Esophagus muscularis mucosa (tissue), 4 donors: ENCODE measurements at regions not wholly inside any gene's neighbourhood (a gene's known extent, or its start where the extent isn't known, plus 50 kb on each side); places are given as distances from the start of the nearest gene placed in this dataset.

Source experiments
- DNase-seq: peaks from one replicate; pipeline ENCODE4 v3.0.0-alpha.2; 2017; ENCODE audit errors: extremely low spot score
- H3K27ac ChIP-seq, 4 donors: fragments of 200-600 bp; sonication (generic); replicated peaks in 1 of 4; 1 replicate in 3 of 4; 2 replicates in 1 of 4; pipeline ENCODE4 v1.5.1; 2016 to 2019; ENCODE audit warnings: mild to moderate bottlenecking in 1 of 4
- H3K27me3 ChIP-seq, 4 donors: fragments of 200-600 bp; sonication (generic); one replicate each; pipeline versions ENCODE4 v1.5.1 to v1.6.0; 2016 to 2019
- H3K36me3 ChIP-seq, 4 donors: fragments of 200-600 bp; sonication (generic); one replicate each; pipeline ENCODE4 v1.5.1; 2016 to 2019
- H3K4me1 ChIP-seq, 4 donors: fragments of 200-600 bp; sonication (generic); one replicate each; pipeline ENCODE4 v1.5.1; 2016 to 2019
- H3K4me3 ChIP-seq, 4 donors: fragments of 200-600 bp; sonication (generic); 1 replicate in 2 of 4; 2 replicates in 2 of 4; pipeline ENCODE4 v1.5.1; 2016 to 2019; ENCODE audit warnings: mild to moderate bottlenecking in 4 of 4, moderate library complexity in 1 of 4
- H3K9me3 ChIP-seq, 4 donors: fragments of 200-600 bp; sonication (generic); 1 replicate in 3 of 4; 2 replicates in 1 of 4; pipeline ENCODE4 v1.5.1; 2016 to 2019
- CTCF ChIP-seq, 3 experiments: fragments of 200-600 bp in 2 of 3; fragments of 450-650 bp in 1 of 3; sonication (generic) in 2 of 3; IDR thresholded peaks; one replicate each; pipeline ENCODE4 v1.5.1; 2017 to 2019; ENCODE audit warnings: antibody characterized with exemption in 3 of 3, mild to moderate bottlenecking in 2 of 3, moderate library complexity in 1 of 3
- EP300 ChIP-seq: sonication (generic); formaldehyde crosslinking; IDR thresholded peaks from one replicate; pipeline ENCODE4 v1.6.1; 2017; ENCODE audit warnings: antibody characterized with exemption
- POLR2A ChIP-seq: fragments of 450-650 bp; IDR thresholded peaks from one replicate; pipeline ENCODE4 v1.6.1; 2017; ENCODE audit warnings: antibody characterized with exemption, moderate library complexity, mild to moderate bottlenecking, low read depth
- POLR2AphosphoS5 ChIP-seq, 2 donors: sonication (generic); formaldehyde crosslinking; IDR thresholded peaks; one replicate each; pipeline ENCODE4 v1.6.1; 2017; ENCODE audit warnings: antibody characterized with exemption in 2 of 2
- whole genome bisulfite sequencing: methylation state at CpG from one replicate; pipeline ENCODE4 v1.1.5; 2018; 5-methylcytosine and 5-hydroxymethylcytosine counted together
- intact Hi-C: fragments of 100-400 bp; cut with DNase I; formaldehyde crosslinking; loops from one replicate; pipeline ENCODE4 v1.15.1; 2023

- intact Hi-C loops = no loop called here
- H3K36me3 ChIP-seq = no peaks in the 10 kb centered on the region
- DNase-seq = no peak
- no peaks in the 10 kb centered on the region for H3K4me1 ChIP-seq
- TF ChIP-seq EP300 (no peak), POLR2AphosphoS5 (IDR thresholded peaks at IDR 0.05) (no peak), CTCF (IDR thresholded peaks at IDR 0.05) (no peak), POLR2A (no peak)
- H3K27ac ChIP-seq = no peak overlapping the region
- no peaks in the 10 kb centered on the region for H3K27me3 ChIP-seq
- no peaks in the 10 kb centered on the region for H3K9me3 ChIP-seq
- no peak overlapping the region for H3K4me3 ChIP-seq
These were observed 149.6 kb upstream of the GULP1 start for GRCh38 chr2:188142088-188142487.

GRCh38 chr2:188142636-188143295 lies 148.9 kb upstream of the GULP1 start:
- no peaks in the 10 kb centered on the region for H3K4me1 ChIP-seq
- 68% methylated on average over 3 of the region's 3 CpGs for WGBS
- H3K9me3 ChIP-seq = no peaks in the 10 kb centered on the region
- no peaks in the 10 kb centered on the region for H3K36me3 ChIP-seq
- TF ChIP-seq EP300 = no peak
- no peak for TF ChIP-seq POLR2AphosphoS5 (IDR thresholded peaks at IDR 0.05)
- TF ChIP-seq CTCF (IDR thresholded peaks at IDR 0.05) = no peak
- H3K27me3 ChIP-seq = no peaks in the 10 kb centered on the region
- H3K4me3 ChIP-seq = no peak overlapping the region
- H3K27ac ChIP-seq = no peak overlapping the region
- no peak for DNase-seq
- intact Hi-C loops = no loop called here

- DNase-seq = no peak
- no peaks in the 10 kb centered on the region for H3K27me3 ChIP-seq
- H3K4me3 ChIP-seq = no peak overlapping the region
- TF ChIP-seq EP300 (no peak), CTCF (IDR thresholded peaks at IDR 0.05) (no peak), POLR2A (no peak), POLR2AphosphoS5 (IDR thresholded peaks at IDR 0.05) (no peak)
- no peak overlapping the region for H3K27ac ChIP-seq
- H3K9me3 ChIP-seq = no peaks in the 10 kb centered on the region
- 50% methylated on average over 1 of the region's 1 CpG for WGBS
- H3K36me3 ChIP-seq = no peaks in the 10 kb centered on the region
- intact Hi-C loops = no loop called here
- no peaks in the 10 kb centered on the region for H3K4me1 ChIP-seq
These were observed 145.8 kb upstream of the GULP1 start for GRCh38 chr2:188145885-188146284.

- TF ChIP-seq EP300 = no peak
- no peak for TF ChIP-seq POLR2AphosphoS5 (IDR thresholded peaks at IDR 0.05)
- no peak for TF ChIP-seq POLR2A
- no peak for TF ChIP-seq CTCF (IDR thresholded peaks at IDR 0.05)
- WGBS = 14% methylated on average over 1 of the region's 1 CpG
- no peaks in the 10 kb centered on the region for H3K27me3 ChIP-seq
- H3K4me3 ChIP-seq = no peak overlapping the region
- intact Hi-C loops = no loop called here
- DNase-seq = no peak
- H3K36me3 ChIP-seq = no peaks in the 10 kb centered on the region
- H3K4me1 ChIP-seq = no peaks in the 10 kb centered on the region
- no peaks in the 10 kb centered on the region for H3K9me3 ChIP-seq
- H3K27ac ChIP-seq = no peak overlapping the region
These were observed 144.8 kb upstream of the GULP1 start for GRCh38 chr2:188146888-188147287.

GRCh38 chr2:188151670-188152069 lies 140.0 kb upstream of the GULP1 start:
- no peak for DNase-seq
- intact Hi-C loops = no loop called here
- TF ChIP-seq POLR2AphosphoS5 (IDR thresholded peaks at IDR 0.05) (no peak), EP300 (no peak), CTCF (IDR thresholded peaks at IDR 0.05) (no peak), POLR2A (no peak)
- H3K36me3 ChIP-seq = no peaks in the 10 kb centered on the region
- WGBS = 64% methylated on average over 1 of the region's 1 CpG
- H3K9me3 ChIP-seq = no peaks in the 10 kb centered on the region
- no peaks in the 10 kb centered on the region for H3K4me1 ChIP-seq
- no peaks in the 10 kb centered on the region for H3K27me3 ChIP-seq
- no peak overlapping the region for H3K4me3 ChIP-seq
- H3K27ac ChIP-seq = no peak overlapping the region
